ENCODE measurements at regions not wholly inside any gene's neighbourhood (a gene's known extent, or its start where the extent isn't known, plus 50 kb on each side); places are given as distances from the start of the nearest gene placed in this dataset.
"Not testable (repeated sequence)": the region's sequence is repeated elsewhere in the genome, so short reads cannot be mapped to it uniquely, and the experiment has no call there.

- DNase-seq: no peak
Measured at GRCh38 chr10:33038672-33039071, 80.6 kb upstream of the ITGB1 start.

DNA sequence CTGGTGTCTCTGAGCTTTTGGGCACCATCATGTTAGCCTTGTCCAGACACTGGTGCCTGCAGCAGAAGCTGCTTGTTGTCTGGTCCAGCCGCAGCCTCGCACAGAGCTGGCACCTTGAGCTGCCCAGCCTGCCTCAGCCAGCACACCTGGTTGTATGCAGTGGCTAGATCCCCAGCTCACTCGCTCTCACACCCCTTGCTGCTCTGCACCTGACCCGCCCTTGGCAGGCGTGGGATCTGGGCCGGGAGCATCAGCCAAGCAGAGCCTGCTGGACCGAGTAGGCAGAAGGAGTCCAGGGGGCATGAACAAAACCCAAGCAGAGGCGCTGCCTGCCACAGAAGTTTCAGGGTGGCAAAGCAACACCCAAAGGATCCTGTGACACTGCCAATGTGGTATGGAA is 79.7 kb upstream of the ITGB1 start:
- DNase-seq: no peak

GRCh38 chr10:33036670-33037069 is 78.6 kb upstream of the ITGB1 start:
- DNase-seq: no peak

DNA sequence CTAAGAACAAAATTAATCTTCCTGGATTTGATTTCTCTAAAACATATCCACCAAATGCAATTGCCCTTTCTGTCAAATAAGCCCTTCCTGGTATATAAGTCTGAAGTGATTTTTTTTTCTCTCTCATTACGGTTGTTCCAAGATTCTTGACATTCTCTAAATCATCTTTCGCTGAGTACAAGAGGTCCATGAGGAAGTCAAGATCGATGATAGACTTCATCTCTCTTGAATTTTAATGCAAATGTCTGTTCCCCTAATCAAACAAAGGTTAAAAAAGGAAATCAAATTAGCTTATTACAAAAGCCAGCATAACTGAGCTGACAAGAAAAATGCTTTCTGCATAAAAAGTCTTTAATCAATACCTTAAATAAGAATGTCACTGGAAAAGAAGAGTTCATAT is 77.4 kb upstream of the ITGB1 start:
- no peak for DNase-seq

DNA sequence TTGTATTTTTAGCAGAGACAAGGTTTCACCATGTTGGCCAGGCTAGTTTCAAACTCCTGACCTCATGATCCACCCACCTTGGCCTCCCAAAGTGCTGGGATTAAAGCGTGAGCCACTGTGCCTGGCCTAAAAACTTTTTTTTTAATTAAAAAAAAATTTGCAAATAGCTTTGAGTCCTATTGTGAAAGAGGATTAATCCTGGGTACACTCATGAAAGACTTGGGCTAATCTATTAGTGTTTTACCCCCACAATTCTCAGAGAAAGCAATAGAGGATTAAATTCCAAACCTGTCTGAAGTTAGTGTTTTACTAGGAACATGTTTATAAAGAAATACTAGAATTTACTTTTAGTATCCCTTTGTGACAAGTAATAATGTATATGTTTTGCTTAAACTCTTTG is 76.9 kb upstream of the ITGB1 start:
- no peak for DNase-seq

DNA sequence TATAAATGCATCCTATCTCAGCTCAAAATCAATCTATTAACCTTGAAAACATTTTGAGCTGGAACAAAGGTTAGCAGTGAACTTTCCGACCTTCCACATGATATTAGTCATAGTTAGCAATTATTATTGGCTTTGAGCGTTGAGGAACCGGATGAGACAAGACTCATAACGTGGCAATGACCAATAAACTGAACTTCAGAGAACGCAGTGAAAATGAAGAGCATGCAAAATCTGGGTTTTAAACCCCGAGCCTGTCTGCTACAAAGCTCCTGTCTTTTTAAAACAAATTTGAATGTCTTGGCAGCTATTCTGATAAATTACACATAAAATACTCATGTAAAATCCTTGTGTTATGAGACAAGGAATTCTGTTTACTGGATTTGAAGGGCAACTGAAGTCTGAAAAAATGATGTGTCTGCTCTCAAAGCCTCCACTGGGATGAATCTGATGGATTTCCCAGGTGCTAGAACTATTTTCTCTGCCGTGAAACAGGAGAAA is 74.7 kb upstream of the ITGB1 start:
- no peak for DNase-seq

- no peak for DNase-seq
Measured at GRCh38 chr10:33031815-33032653, 74.0 kb upstream of the ITGB1 start.

GRCh38 chr10:33031171-33031570 is 73.1 kb upstream of the ITGB1 start:
- no peak for DNase-seq

- DNase-seq: not testable (repeated sequence)
Measured at GRCh38 chr10:33028515-33028914, 70.5 kb upstream of the ITGB1 start.

DNA sequence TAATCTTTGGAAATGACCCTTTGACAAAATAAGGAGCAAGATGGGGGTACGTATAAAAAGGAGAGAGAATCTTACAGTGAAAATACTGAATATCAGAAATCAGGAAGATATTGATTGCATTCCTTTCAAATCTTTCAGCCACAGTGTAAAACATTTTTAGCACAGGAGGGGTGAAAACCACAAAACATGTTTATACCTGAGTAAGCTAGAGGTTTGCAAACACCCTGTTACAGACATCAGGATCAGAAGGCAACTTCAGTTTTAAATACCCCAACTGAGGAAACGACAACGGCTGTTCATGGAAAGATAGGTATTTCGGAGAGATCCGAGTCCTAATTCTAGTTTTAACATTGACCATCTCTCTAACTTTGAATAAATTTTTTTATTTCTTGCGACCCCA is 69.1 kb upstream of the ITGB1 start:
- DNase-seq: no peak

- DNase-seq: no peak
Measured at GRCh38 chr10:33026422-33026821, 68.4 kb upstream of the ITGB1 start.

- no peak for DNase-seq
Measured at GRCh38 chr10:33025910-33026309, 67.9 kb upstream of the ITGB1 start.

- DNase-seq: no peak
Measured at GRCh38 chr10:33025039-33025438, 67.0 kb upstream of the ITGB1 start.

GRCh38 chr10:33022691-33023090 is 64.7 kb upstream of the ITGB1 start:
- DNase-seq: no peak

GRCh38 chr10:33022090-33022489 is 64.1 kb upstream of the ITGB1 start:
- no peak for DNase-seq

DNA sequence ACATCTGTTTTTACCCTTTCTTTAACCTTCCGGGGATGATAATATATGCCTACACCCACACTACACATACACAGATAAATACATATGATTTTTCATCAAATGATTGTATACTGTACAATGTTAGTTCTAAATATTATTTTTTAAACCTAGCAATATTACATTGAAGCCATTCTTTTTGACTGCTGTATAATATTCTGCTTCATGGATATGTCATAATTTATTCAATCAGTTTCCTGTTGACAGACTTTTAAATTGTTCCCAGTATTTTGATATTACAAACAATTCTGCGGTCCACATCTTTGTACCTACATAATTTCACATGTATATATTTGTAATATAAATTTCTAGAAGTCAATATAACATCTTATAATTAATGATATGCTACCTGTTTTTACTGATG is 59.0 kb upstream of the ITGB1 start:
- DNase-seq: no peak

DNA sequence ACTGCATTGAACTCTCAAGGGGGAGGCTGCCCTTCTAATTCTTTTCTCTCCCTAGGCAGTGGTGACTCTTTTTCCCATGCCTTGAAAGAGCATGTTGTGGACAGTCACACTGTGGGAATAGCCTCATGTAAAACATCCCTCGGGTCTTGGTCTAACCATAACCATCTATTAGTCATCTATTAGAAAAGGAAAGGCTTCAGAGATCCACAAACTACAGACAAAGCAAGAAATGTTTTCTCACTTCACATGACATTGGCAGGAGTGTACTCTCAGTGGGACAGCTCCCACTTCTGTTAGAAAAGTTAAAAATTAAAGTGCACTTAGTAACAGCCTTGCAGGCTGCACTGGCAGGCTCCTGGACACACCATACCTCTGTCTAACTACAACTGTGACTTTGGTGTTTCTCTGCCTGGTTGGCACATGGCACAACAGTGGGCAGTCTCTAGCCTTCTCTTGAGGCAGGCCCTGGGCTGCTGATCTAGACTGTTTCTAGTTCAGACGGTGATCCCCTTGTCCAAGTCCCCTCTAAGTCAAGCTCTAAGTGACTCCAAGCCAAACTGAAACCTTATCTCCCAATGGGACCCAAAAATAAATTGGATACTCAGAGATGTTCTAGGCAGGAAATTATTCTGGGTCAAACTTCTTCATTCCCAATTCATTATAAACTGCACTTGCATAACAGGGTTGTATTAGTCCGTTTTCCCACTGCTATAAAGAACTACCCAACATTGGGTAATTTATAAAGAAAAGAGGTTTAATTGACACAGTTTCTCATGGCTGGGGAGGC is 57.9 kb upstream of the ITGB1 start:
- no peak for DNase-seq

DNA sequence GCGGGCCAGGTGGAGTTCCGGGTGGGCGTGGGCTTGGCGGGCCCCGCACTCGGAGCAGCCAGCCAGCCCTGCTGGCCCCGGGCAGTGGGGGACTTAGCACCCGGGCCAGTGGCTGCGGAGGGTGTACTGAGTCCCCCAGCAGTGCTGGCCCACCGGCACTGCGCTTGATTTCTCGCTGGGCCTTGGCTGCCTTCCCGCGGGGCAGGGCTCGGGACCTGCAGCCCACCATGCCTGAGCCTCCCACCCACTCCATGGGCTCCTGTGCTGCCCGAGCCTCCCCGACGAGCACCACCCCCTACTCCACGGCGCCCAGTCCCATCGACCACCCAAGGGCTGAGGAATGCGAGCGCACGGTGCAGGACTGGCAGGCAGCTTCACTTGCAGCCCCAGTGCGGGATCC is 55.3 kb upstream of the ITGB1 start:
- DNase-seq: not testable (repeated sequence)

DNA sequence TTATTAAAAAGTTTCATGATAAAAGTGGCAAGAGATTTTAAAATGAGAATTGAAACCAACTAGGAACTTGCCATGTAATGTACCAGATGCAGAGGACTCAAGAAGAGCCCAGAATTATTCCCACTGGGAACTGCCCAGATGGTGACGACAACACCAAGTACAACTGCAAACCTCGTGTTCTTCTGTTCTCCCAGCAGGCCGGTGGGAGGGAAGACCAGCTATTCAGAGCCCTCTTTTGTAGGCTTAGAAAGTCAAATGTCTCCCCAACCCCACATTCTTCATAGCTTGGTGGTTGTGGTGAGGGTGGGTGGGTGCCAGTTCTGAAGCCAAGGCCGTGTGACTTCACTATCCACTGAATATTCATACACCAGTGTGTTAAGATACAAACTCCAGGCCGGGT is 54.3 kb upstream of the ITGB1 start:
- DNase-seq: no peak

- DNase-seq: no peak
Measured at GRCh38 chr10:33010132-33011037, 52.4 kb upstream of the ITGB1 start.

GRCh38 chr10:33009244-33010131 is 51.5 kb upstream of the ITGB1 start:
- DNase-seq: no peak

All from right lung (tissue), 2 donors.